NCI-H2227 treated with DMSO at 0.1 percent for 48 hours (cell line): ENCODE measurements at regions not wholly inside any gene's neighbourhood (a gene's known extent, or its start where the extent isn't known, plus 50 kb on each side); places are given as distances from the start of the nearest gene placed in this dataset.

Experiments
- DNase-seq: peaks from one replicate; lab custom pipeline; 2025; lab: John Stamatoyannopoulos, UW

- no peak for DNase-seq
Observed at GRCh38 chr18:60775978-60776377, 403.4 kb upstream of the MC4R start.

GRCh38 chr18:60784161-60784560 is 411.6 kb upstream of the MC4R start:
- DNase-seq: no peak

GRCh38 chr18:60794802-60795201 is 422.2 kb upstream of the MC4R start:
- no peak for DNase-seq

- DNase-seq: no peak
Observed at GRCh38 chr18:60804415-60804814, 431.8 kb upstream of the MC4R start.

- no peak for DNase-seq
Observed at GRCh38 chr18:60809937-60810336, 437.4 kb upstream of the MC4R start.

GRCh38 chr18:60812921-60813320 is 440.3 kb upstream of the MC4R start:
- no peak for DNase-seq

GRCh38 chr18:60826346-60826745 is 453.8 kb upstream of the MC4R start:
- no peak for DNase-seq

GRCh38 chr18:60831971-60832370 is 459.4 kb upstream of the MC4R start:
- DNase-seq: no peak

- no peak for DNase-seq
Observed at GRCh38 chr18:60838677-60839076, 466.1 kb upstream of the MC4R start.

- DNase-seq: no peak
Observed at GRCh38 chr18:60846396-60846795, 473.8 kb upstream of the MC4R start.

GRCh38 chr18:60847517-60847916 is 474.9 kb upstream of the MC4R start:
- no peak for DNase-seq

- no peak for DNase-seq
Observed at GRCh38 chr18:60861575-60861974, 471.7 kb upstream of the CDH20 start.

GRCh38 chr18:60862988-60863387 is 470.2 kb upstream of the CDH20 start:
- no peak for DNase-seq

GRCh38 chr18:60865801-60866200 is 467.4 kb upstream of the CDH20 start:
- no peak for DNase-seq

GRCh38 chr18:60870261-60871153 is 462.7 kb upstream of the CDH20 start:
- DNase-seq: no peak

- DNase-seq: no peak
Observed at GRCh38 chr18:60872434-60872833, 460.8 kb upstream of the CDH20 start.

GRCh38 chr18:60873708-60874107 is 459.5 kb upstream of the CDH20 start:
- DNase-seq: no peak

GRCh38 chr18:60875957-60876507 is 457.2 kb upstream of the CDH20 start:
- peak; percentile 91 for DNase-seq

GRCh38 chr18:60880184-60880583 is 453.0 kb upstream of the CDH20 start:
- DNase-seq: no peak

- no peak for DNase-seq
Observed at GRCh38 chr18:60883587-60883986, 449.6 kb upstream of the CDH20 start.

- DNase-seq: no peak
Observed at GRCh38 chr18:60888071-60888624, 445.1 kb upstream of the CDH20 start.

- no peak for DNase-seq
Observed at GRCh38 chr18:60889442-60889841, 443.8 kb upstream of the CDH20 start.

- no peak for DNase-seq
Observed at GRCh38 chr18:60891936-60892335, 441.3 kb upstream of the CDH20 start.
